H1 (cell line): ENCODE measurements at regions not wholly inside any gene's neighbourhood (a gene's known extent, or its start where the extent isn't known, plus 50 kb on each side); places are given as distances from the start of the nearest gene placed in this dataset.

Experiments
- CHD1 ChIP-seq: IDR thresholded peaks from 2 replicates; pipeline ENCODE4 v1.6.1; 2012; ENCODE audit warnings: low read depth, low read length, improper control_type of control experiment
- SP4 ChIP-seq: IDR thresholded peaks from 2 replicates; pipeline ENCODE4 v1.6.1; 2012; ENCODE audit warnings: low read length, inconsistent platforms
- TAF7 ChIP-seq: optimal IDR thresholded peaks from 2 replicates; pipeline ENCODE3; 2011; ENCODE audit warnings: low read depth, mild to moderate bottlenecking, inconsistent platforms, low read length, moderate library complexity, borderline replicate concordance
- TBP ChIP-seq: IDR thresholded peaks from 2 replicates; pipeline ENCODE4 v1.6.1; 2011; ENCODE audit warnings: low read depth, low read length, improper control_type of control experiment

- no peak for TF ChIP-seq CHD1
- no peak for TF ChIP-seq TAF7
- no peak for TF ChIP-seq TBP
- no peak for TF ChIP-seq SP4
Observed at GRCh38 chr3:145812391-145812790, 348.6 kb downstream of the PLOD2 start (continued).
